GM20000 (cell line): ENCODE measurements at regions not wholly inside any gene's neighbourhood (a gene's known extent, or its start where the extent isn't known, plus 50 kb on each side); places are given as distances from the start of the nearest gene placed in this dataset.

Source experiments
- DNase-seq: peaks from one replicate; pipeline ENCODE4 v3.0.0; 2012; ENCODE audit warnings: low spot score
- CTCF ChIP-seq: IDR thresholded peaks from 2 replicates; pipeline ENCODE4 v1.5.1; 2012; ENCODE audit warnings: mild to moderate bottlenecking, control low read depth; ENCODE audit errors: extremely low read depth, missing control alignments

- no peak for DNase-seq
- TF ChIP-seq CTCF = no peak
Observed at GRCh38 chr6:106773996-106774629, 144.7 kb downstream of the QRSL1 start.

GRCh38 chr6:106773522-106773921 lies 144.1 kb downstream of the QRSL1 start:
- DNase-seq = no peak
- TF ChIP-seq CTCF = no peak

GRCh38 chr6:106772270-106773142 lies 143.1 kb downstream of the QRSL1 start:
- DNase-seq = no peak
- no peak for TF ChIP-seq CTCF

GRCh38 chr6:106771822-106772221 lies 142.4 kb downstream of the QRSL1 start:
- no peak for TF ChIP-seq CTCF
- DNase-seq = no peak

- TF ChIP-seq CTCF = no peak
- DNase-seq = no peak
Observed at GRCh38 chr6:106770663-106771062, 141.3 kb downstream of the QRSL1 start.

GRCh38 chr6:106770081-106770480 lies 140.7 kb downstream of the QRSL1 start:
- DNase-seq = no peak
- no peak for TF ChIP-seq CTCF

- no peak for DNase-seq
- TF ChIP-seq CTCF = no peak
Observed at GRCh38 chr6:106767271-106767670, 137.9 kb downstream of the QRSL1 start.
